ENCODE measurements at regions not wholly inside any gene's neighbourhood (a gene's known extent, or its start where the extent isn't known, plus 50 kb on each side); places are given as distances from the start of the nearest gene placed in this dataset.

DNA sequence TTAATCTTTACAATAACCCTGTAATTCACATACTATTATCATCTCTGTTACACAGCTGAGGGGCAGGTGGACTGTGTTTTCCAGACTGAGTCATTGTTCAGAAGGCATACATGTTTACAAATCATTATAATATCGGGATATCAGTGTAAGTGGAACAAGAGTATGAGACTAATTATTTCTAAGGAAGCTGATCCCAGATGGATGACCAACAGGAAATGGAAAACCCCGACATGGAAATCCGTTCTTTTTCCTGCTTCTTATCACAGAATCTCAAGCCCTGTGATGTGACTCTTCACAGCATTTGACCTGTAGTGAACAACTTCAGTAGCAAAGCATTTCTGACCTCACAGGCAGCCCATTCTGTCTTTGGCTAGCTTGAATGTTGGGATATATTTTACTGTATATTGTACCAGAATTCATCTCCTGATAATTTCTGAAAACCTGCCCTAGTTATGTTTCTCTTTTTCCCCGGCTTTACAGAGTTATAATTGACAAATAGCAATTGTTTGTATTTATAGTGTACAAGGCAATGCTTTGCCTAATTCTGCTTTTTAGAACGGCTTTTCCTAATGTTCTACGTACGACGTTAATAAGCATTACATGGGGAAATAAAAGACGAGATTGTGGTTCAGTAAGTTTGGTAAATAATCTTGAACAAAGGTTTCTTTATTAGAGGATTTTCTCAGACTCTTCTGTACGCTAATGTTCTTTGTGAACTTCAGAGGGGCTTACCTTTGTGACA is 78.6 kb upstream of the SYPL1 start:
- TF ChIP-seq EZH2 (IDR thresholded peaks at IDR 0.05) = no peak
- TF ChIP-seq, protein P1, sequence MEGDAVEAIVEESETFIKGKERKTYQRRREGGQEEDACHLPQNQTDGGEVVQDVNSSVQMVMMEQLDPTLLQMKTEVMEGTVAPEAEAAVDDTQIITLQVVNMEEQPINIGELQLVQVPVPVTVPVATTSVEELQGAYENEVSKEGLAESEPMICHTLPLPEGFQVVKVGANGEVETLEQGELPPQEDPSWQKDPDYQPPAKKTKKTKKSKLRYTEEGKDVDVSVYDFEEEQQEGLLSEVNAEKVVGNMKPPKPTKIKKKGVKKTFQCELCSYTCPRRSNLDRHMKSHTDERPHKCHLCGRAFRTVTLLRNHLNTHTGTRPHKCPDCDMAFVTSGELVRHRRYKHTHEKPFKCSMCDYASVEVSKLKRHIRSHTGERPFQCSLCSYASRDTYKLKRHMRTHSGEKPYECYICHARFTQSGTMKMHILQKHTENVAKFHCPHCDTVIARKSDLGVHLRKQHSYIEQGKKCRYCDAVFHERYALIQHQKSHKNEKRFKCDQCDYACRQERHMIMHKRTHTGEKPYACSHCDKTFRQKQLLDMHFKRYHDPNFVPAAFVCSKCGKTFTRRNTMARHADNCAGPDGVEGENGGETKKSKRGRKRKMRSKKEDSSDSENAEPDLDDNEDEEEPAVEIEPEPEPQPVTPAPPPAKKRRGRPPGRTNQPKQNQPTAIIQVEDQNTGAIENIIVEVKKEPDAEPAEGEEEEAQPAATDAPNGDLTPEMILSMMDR (IDR thresholded peaks at IDR 0.05) = no peak
